ENCODE measurements at regions not wholly inside any gene's neighbourhood (a gene's known extent, or its start where the extent isn't known, plus 50 kb on each side); places are given as distances from the start of the nearest gene placed in this dataset.

GRCh38 chr6:28764014-28764723 lies 159.6 kb downstream of the TRIM27 start:
- peaks cover 74% of the 10 kb centered on the region for H3K27me3 ChIP-seq (ENCODE audit: low read depth)

GRCh38 chr6:28764761-28765282 lies 159.0 kb downstream of the TRIM27 start:
- Histone ChIP-seq H3K27ac (no peak overlapping the region), H3K4me1 (no peaks in the 10 kb centered on the region), H3K27me3 (ENCODE audit: low read depth) (peaks cover 81% of the 10 kb centered on the region), H3K36me3 (no peaks in the 10 kb centered on the region), H3K9me3 (peaks cover 2% of the 10 kb centered on the region), H3K4me3 (no peak overlapping the region)
- TF ChIP-seq CTCF (IDR thresholded peaks at IDR 0.05) = no peak
- no peak for DNase-seq
- intact Hi-C loops (cut with DNase I) = no loop called here
- no peak for ATAC-seq

More at GRCh38 chr6:28764014-28764723, 159.6 kb downstream of the TRIM27 start:
- H3K36me3 ChIP-seq = no peaks in the 10 kb centered on the region
- H3K4me3 ChIP-seq = no peak overlapping the region
- intact Hi-C loops (cut with DNase I) = no loop called here
- no peak overlapping the region for H3K27ac ChIP-seq
- TF ChIP-seq CTCF (IDR thresholded peaks at IDR 0.05) = no peak
- DNase-seq (no peak), ATAC-seq (no peak)
- H3K4me1 ChIP-seq = no peaks in the 10 kb centered on the region
- peaks cover 2% of the 10 kb centered on the region for H3K9me3 ChIP-seq

GRCh38 chr6:28765978-28766351 lies 157.8 kb downstream of the TRIM27 start:
- peaks cover 2% of the 10 kb centered on the region for H3K9me3 ChIP-seq
- ATAC-seq (no peak), DNase-seq (no peak)
- no peak overlapping the region for H3K27ac ChIP-seq
- intact Hi-C loops (cut with DNase I) = no loop called here
- no peaks in the 10 kb centered on the region for H3K36me3 ChIP-seq
- no peaks in the 10 kb centered on the region for H3K4me1 ChIP-seq
- H3K4me3 ChIP-seq = no peak overlapping the region
- no peak for TF ChIP-seq CTCF (IDR thresholded peaks at IDR 0.05)
- H3K27me3 ChIP-seq (ENCODE audit: low read depth) = peaks cover 92% of the 10 kb centered on the region

- ATAC-seq (no peak), DNase-seq (no peak)
- TF ChIP-seq CTCF (IDR thresholded peaks at IDR 0.05) = no peak
- H3K36me3 ChIP-seq = no peaks in the 10 kb centered on the region
- intact Hi-C loops (cut with DNase I) = no loop called here
- H3K27me3 ChIP-seq (ENCODE audit: low read depth) = peaks cover 97% of the 10 kb centered on the region
- H3K27ac ChIP-seq = no peak overlapping the region
- H3K4me1 ChIP-seq = no peaks in the 10 kb centered on the region
- H3K9me3 ChIP-seq = peaks cover 2% of the 10 kb centered on the region
- no peak overlapping the region for H3K4me3 ChIP-seq
These were observed 157.4 kb downstream of the TRIM27 start for GRCh38 chr6:28766426-28766825.

GRCh38 chr6:28767133-28767532 lies 156.7 kb downstream of the TRIM27 start:
- intact Hi-C loops (cut with DNase I) = no loop called here
- Histone ChIP-seq H3K27me3 (ENCODE audit: low read depth) (peaks cover 98% of the 10 kb centered on the region), H3K9me3 (peaks cover 2% of the 10 kb centered on the region), H3K4me3 (no peak overlapping the region), H3K4me1 (no peaks in the 10 kb centered on the region), H3K36me3 (no peaks in the 10 kb centered on the region), H3K27ac (no peak overlapping the region)
- DNase-seq (no peak), ATAC-seq (no peak)
- TF ChIP-seq CTCF (IDR thresholded peaks at IDR 0.05) = no peak

Measured in lower lobe of right lung (tissue), 2 donors.